ENCODE measurements at regions not wholly inside any gene's neighbourhood (a gene's known extent, or its start where the extent isn't known, plus 50 kb on each side); places are given as distances from the start of the nearest gene placed in this dataset.

DNA sequence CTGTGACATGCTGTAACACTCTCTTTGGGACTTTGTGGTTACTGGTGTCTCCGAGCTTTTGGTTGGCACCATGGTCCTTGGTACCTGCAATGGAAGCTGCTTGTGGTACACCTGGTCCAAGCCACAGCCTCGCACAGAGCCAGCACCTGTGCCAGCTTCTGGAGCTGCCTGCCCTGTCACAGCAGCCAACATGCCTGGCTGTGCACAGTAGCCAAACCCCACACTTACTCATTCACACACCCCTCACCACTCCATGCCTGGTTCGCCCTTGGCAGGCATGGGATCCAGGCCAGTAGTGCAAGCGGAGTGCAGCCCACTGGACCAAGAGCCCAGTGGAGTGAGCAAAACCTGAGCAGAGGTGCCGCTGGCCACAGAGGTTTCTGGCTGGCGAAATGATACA is 459.9 kb downstream of the TBC1D32 start (continued):
- TF ChIP-seq, protein P1, sequence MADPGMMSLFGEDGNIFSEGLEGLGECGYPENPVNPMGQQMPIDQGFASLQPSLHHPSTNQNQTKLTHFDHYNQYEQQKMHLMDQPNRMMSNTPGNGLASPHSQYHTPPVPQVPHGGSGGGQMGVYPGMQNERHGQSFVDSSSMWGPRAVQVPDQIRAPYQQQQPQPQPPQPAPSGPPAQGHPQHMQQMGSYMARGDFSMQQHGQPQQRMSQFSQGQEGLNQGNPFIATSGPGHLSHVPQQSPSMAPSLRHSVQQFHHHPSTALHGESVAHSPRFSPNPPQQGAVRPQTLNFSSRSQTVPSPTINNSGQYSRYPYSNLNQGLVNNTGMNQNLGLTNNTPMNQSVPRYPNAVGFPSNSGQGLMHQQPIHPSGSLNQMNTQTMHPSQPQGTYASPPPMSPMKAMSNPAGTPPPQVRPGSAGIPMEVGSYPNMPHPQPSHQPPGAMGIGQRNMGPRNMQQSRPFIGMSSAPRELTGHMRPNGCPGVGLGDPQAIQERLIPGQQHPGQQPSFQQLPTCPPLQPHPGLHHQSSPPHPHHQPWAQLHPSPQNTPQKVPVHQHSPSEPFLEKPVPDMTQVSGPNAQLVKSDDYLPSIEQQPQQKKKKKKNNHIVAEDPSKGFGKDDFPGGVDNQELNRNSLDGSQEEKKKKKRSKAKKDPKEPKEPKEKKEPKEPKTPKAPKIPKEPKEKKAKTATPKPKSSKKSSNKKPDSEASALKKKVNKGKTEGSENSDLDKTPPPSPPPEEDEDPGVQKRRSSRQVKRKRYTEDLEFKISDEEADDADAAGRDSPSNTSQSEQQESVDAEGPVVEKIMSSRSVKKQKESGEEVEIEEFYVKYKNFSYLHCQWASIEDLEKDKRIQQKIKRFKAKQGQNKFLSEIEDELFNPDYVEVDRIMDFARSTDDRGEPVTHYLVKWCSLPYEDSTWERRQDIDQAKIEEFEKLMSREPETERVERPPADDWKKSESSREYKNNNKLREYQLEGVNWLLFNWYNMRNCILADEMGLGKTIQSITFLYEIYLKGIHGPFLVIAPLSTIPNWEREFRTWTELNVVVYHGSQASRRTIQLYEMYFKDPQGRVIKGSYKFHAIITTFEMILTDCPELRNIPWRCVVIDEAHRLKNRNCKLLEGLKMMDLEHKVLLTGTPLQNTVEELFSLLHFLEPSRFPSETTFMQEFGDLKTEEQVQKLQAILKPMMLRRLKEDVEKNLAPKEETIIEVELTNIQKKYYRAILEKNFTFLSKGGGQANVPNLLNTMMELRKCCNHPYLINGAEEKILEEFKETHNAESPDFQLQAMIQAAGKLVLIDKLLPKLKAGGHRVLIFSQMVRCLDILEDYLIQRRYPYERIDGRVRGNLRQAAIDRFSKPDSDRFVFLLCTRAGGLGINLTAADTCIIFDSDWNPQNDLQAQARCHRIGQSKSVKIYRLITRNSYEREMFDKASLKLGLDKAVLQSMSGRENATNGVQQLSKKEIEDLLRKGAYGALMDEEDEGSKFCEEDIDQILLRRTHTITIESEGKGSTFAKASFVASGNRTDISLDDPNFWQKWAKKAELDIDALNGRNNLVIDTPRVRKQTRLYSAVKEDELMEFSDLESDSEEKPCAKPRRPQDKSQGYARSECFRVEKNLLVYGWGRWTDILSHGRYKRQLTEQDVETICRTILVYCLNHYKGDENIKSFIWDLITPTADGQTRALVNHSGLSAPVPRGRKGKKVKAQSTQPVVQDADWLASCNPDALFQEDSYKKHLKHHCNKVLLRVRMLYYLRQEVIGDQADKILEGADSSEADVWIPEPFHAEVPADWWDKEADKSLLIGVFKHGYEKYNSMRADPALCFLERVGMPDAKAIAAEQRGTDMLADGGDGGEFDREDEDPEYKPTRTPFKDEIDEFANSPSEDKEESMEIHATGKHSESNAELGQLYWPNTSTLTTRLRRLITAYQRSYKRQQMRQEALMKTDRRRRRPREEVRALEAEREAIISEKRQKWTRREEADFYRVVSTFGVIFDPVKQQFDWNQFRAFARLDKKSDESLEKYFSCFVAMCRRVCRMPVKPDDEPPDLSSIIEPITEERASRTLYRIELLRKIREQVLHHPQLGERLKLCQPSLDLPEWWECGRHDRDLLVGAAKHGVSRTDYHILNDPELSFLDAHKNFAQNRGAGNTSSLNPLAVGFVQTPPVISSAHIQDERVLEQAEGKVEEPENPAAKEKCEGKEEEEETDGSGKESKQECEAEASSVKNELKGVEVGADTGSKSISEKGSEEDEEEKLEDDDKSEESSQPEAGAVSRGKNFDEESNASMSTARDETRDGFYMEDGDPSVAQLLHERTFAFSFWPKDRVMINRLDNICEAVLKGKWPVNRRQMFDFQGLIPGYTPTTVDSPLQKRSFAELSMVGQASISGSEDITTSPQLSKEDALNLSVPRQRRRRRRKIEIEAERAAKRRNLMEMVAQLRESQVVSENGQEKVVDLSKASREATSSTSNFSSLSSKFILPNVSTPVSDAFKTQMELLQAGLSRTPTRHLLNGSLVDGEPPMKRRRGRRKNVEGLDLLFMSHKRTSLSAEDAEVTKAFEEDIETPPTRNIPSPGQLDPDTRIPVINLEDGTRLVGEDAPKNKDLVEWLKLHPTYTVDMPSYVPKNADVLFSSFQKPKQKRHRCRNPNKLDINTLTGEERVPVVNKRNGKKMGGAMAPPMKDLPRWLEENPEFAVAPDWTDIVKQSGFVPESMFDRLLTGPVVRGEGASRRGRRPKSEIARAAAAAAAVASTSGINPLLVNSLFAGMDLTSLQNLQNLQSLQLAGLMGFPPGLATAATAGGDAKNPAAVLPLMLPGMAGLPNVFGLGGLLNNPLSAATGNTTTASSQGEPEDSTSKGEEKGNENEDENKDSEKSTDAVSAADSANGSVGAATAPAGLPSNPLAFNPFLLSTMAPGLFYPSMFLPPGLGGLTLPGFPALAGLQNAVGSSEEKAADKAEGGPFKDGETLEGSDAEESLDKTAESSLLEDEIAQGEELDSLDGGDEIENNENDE (IDR thresholded peaks at IDR 0.05; ENCODE audit: insufficient replicate concordance, low read length), result no peak
- no peak for TF ChIP-seq SIX5 (IDR thresholded peaks at IDR 0.05; ENCODE audit: low read depth, low read length)
